ENCODE measurements at regions not wholly inside any gene's neighbourhood (a gene's known extent, or its start where the extent isn't known, plus 50 kb on each side); places are given as distances from the start of the nearest gene placed in this dataset.

- DNase-seq = no peak
These were observed 580.2 kb downstream of the MED13L start for GRCh38 chr12:115697340-115697739.

DNA sequence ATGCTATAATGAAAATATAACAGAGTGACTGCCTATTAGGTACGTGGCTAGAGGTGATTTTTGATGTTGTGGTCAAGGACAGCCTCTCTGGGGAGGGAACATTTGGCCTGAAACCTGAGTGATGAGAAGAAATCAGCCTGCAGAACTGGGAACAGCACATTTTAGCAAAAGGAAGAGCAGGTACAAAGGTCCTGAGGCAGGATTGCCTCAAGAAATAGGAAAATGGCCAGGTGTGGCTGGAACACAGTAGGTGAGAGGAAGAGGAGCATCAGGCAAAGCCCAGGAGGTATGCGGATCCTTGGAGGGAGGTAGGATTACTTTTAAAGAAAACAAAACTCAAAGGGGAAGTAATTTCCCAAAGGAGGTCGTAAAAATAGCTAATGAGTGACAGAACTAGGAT, 582.9 kb downstream of the MED13L start:
- DNase-seq = no peak

GRCh38 chr12:115693970-115694369, 583.5 kb downstream of the MED13L start:
- no peak for DNase-seq

DNA sequence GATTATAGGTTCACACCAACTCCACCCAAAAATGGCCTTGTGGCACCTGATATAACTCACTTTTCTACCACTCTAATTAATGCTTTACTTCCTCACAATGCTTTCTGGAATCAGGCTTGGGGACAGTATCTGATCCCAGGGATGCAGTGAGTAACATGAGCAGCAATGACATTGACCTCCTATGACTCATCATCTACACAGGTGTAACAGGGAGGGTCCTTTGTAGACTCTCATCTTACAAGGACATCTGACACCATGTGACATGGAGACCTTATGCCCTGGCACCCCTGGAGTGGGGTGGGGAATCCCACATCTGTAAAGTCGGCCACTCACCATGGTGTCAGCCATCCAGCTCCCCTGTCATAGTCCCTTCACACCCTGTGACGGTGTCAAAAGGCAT, 586.4 kb downstream of the MED13L start:
- no peak for DNase-seq

DNA sequence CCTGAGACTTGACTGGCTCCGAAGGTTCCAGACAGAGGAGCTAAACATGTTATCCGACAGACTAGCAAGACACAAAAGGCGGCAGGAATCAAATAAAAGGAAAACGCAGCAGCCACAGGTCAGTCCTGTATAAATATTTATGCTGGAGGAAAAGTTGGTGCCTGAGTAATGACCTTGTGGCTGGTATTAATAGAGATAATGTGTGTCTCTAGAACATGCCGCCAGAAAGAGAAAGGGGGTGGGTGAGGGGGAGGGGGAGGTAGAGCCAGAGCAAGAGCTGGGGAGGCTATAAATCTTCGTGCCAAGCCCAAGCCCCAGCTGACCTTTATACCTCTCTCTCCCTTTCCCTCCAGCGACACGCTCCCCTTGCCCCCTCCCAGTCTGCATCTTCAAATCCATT, 590.4 kb downstream of the MED13L start:
- DNase-seq = no peak

DNA sequence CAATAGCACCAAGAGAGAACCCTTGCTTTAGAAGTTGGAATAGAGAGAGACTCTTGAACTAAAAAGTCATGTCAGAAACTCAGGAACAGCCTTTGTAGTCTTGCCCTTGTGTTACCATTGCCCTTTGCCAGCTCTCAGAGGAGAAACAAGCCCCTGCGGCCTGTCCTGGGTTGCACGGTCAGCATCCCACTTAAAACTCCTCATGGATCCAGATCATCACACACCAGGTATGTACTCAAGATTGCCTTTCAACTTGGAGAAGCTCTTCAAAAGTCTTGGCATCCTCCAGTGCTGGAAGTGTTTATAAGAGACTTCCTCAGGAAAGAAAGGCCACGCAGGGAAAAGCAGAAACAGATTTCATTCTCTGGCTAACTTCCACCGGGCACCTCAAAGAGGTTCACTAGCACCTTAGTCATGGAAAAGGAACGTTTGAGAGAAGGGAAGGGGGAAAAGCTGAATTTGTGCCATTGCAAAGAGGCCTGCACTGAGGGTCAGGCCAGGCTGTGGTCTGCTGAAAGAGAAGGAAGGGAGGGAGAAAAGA, 594.2 kb downstream of the MED13L start:
- no peak for DNase-seq

DNA sequence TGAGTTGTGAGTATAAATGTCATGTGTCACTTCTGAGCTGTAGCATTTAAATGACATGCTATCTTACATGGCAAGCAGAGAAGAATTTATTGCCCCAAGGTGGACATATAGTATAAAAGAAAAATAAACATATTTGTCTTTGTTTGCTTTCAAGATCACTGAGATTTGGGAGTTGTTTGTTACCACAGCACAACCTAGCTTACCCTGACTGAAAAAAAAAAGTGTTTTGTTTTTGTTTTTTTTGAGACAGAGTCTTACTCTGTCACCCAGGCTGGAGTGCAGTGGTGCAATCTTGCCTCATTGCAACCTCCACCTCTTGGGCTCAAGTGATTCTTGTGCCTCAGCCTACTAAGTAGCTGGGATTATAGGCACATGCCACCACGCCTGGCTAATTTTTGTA, 596.5 kb downstream of the MED13L start:
- no peak for DNase-seq

DNA sequence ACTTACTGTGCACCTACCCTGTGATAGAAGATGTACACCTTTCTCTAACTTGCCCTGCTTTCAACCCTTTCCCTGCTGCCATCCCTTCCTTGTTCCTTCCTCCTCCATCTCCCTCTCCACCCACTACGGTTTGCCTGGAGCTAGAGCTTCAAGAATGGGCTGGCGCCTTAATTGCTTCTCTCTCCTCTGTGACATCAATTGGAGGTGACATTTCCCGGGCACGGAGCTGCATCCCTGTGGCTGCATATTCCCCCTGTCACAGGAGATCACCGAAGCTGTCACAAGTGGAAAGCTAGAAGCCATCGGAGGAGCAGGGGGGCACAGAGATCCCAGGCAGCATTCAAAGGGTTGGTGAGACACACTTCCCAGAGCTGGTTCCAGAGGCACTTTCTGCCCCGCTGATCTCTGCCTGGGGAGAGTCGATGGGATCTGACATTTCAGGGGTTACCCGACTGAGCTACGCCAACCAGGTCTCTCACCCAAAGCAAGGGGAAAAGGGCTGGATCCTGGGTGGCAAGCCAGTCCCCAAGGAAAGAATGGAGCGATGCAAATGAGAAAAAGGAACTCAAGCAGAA, 604.9 kb downstream of the MED13L start:
- no peak for DNase-seq

DNA sequence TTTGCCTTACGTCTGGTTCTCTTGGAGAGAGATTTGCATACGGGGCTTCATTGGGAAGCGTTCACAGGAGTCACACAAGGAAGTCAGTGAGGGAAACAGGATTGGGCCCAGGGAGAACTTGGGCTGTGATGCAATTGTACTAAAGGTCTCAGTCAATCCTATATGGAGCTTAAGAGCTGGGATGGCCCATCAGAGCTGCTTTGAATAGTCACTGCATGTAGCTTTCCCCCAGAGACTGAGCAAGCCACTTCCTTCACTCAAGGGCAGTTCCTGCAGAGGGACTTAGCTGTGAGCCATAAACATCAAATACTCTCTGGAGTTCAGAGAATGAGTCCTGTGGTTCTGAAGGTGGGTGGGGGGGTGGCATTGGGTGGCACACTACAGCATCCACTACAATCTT, 605.4 kb downstream of the MED13L start:
- DNase-seq = no peak

DNA sequence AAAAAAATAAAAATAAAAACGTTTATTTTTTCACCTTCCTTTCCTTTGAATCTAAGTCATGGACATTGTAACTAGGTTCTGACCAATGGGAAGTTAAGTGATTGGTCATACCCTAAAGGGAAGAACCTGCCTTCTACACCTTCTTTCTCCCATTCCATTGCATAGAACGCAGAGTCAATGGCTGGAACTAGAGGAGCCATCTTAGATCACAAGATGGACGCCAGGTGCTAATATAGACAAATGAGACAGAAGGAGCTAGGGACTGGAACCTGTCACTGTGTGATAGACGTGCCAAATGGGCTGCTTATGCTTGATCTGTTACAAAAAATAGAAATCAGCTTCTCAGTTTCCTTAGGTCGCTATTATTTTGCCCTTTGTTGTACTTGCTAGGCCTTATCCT, 606.6 kb downstream of the MED13L start:
- DNase-seq = no peak

GRCh38 chr12:115667116-115667515, 610.4 kb downstream of the MED13L start:
- no peak for DNase-seq

DNA sequence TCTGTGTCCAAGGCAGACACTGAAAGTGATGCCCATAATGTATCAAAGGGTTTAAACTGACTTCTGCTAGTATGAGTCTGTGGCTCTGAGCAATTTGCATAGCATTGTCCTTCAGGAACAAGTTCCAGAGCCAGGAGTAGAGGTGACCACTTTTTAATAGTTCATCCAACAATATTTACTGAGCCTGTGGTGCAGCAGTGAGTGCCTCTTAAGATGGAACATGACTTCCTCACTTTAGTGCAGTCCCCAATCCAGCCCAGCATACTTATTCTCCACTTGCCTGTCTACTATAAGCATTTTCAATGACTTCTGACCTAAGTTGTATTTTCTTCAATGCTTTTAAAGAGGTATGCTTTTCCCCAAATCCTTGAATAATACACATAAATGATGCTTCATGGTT, 611.3 kb downstream of the MED13L start:
- no peak for DNase-seq

DNA sequence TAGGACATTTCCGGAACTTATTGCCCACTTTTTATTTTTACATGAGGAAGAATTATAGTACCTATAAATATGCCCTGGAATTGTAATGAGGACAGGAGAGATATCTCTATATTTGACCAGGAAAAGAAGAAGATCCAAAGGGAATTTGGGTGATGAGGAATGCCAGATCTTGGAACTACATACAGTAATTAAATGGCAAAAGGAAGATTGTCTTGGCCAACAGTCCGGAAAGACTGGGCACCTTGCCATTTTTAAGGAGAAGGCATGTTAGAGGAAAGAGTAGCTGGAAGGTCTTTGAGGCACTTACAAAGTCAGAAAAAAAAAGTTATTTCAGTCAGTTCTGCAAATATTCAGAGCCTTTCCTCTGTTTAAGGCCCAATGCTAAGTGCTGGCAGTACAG, 616.4 kb downstream of the MED13L start:
- DNase-seq = no peak

GRCh38 chr12:115660211-115660805, 617.2 kb downstream of the MED13L start:
- no peak for DNase-seq

DNA sequence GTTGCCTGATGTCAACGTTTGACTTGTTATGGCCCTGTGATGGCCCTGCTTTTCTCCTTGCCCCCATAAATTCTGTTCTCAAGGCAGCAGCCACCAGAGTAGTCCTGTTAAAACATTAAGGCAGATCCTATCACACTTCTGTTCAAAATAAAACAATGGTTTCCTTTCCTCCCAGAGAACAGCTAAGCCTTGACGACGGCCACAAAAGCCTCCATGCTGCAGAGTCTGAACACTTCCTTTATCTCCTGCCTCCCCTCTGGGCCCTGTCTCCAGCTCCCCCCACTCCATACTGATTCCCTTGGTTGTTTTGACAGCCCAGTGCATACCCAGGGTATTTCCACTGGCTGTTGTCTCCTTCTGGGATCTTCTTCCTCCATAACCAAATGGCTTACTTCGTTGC, 618.1 kb downstream of the MED13L start:
- DNase-seq = no peak

- DNase-seq = no peak
These were observed 620.1 kb downstream of the MED13L start for GRCh38 chr12:115657081-115658013.

GRCh38 chr12:115650026-115650425, 627.5 kb downstream of the MED13L start:
- no peak for DNase-seq

DNA sequence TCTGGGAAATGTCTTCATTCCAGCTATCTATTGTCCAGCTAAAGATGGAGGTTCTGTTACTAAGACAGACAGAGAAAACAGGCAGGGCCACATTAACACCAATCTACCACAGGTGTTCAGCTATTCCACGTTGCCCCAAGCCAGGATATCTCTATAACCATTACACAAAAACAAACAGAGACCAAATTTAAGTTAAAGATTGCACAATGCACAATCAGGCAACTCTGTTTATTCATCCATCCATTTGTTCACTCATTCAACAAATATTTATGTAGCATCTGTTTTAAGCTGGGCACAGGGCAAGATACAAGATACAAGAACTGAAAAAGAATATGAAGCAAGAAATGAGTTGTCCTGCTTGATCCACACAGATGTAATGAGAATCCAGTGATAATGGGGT, 629.0 kb downstream of the MED13L start:
- DNase-seq = no peak

- DNase-seq = no peak
These were observed 631.3 kb downstream of the MED13L start for GRCh38 chr12:115646210-115646609.

DNA sequence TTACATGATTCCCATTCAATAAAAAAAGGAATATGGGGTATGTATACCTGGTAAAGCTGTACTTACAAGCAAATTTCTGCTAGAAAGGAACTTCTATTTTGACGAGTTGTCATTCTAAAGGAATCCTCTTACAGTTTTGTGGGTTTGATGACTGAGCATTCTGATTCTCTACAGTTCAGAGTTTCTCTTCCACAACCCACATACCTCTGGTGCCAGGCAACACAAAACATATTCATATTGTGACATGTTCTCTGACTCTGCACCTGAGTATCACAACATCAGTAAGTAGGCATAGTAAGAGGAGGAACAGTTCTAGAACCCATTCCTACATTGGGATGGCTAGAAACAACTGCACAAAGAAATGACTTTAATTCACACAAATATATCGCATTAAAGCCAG, 636.6 kb downstream of the MED13L start:
- no peak for DNase-seq

- DNase-seq = no peak
These were observed 637.9 kb downstream of the MED13L start for GRCh38 chr12:115639648-115640012.

DNA sequence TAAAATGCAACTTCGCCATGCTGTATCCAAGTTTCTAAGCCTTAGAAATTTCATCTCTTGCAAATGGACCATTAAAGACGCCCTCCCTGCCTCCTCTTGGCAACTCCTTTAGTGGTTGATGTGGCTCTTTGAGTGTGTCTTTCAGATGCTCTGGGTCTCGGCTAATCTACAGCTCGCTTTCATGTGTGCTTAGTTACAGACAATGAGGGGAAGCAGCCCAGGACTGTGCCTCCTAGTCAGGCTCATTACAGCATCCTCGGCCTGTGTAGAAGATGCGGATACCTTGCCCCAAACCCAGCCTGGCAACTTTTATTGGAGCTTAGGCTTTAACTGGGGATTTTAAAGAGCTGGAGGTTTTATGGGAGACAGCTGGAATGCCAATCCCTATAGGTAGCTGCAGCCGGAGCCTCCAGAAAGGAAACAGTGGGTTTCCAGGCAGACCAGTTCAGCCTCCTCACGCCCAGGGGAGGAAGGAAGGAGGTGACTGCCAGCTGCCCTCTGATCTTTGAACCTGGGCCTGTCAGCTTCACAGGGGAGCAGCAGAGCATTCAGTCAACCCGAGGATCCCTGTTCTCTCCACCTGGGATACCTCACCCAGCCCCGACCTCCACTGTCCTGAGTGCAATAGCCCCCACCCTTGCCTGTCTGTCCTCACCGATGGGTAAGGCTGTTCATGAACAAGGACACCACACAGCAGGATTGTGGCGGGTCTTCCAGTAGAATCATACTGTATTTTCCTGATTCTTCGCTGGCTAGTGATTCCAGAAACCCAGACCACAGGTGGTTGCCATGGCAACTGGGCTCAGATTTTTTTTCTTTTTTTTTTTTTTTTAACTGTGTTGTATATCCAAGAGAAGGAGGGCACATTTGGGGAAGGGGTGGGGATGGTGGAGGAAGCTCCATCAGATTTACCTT, 638.5 kb downstream of the MED13L start:
- DNase-seq = no peak

DNA sequence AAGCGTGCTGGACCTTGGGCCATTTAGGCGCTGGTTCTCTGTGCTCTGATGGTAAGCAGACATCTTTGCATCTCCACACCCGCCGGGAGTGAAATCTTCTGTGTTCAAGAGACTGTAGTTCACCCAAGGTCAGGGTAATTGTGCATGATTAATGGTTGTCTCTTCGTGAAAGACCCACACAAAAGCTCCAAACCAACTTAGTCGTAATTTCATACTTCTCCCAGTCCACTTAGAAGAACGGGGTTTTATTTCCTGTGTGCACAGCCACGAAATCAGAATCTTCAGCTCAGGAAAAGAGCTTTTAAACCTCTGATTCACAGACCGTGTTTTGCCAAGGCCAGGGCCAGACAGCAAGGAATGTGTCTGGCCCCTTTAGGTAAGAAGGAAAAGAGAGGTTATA, 640.9 kb downstream of the MED13L start:
- DNase-seq = no peak
